HG03342 (cell line): ENCODE measurements at regions not wholly inside any gene's neighbourhood (a gene's known extent, or its start where the extent isn't known, plus 50 kb on each side); places are given as distances from the start of the nearest gene placed in this dataset.

ENCODE experiments used
- ATAC-seq: cut with Tn5 transposase; IDR thresholded peaks from one replicate; pipeline ENCODE4 v1.9.1; 2021; ENCODE audit warnings: mild to moderate bottlenecking, moderate library complexity; ENCODE audit not compliant: unreplicated experiment

DNA sequence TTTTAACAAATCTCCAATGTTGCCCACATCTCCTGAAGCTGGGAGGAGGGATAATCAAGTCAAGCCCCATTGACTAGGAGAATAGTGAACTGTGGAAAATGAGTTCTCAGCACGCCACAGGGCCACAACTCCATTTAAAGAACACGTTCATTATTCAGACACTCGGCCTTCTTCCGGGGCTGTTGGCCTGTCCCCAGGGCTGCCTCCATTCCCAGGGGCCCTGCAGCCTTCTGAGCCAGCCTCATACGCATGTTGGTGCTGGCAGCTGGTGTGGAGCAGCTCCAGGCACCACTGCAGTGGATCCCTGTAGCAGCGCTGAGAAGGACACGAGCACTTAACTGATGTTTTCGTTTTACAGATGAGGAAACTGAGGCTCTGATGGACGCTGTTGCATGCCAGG lies 87.5 kb upstream of the RCN1 start:
- no peak for ATAC-seq

DNA sequence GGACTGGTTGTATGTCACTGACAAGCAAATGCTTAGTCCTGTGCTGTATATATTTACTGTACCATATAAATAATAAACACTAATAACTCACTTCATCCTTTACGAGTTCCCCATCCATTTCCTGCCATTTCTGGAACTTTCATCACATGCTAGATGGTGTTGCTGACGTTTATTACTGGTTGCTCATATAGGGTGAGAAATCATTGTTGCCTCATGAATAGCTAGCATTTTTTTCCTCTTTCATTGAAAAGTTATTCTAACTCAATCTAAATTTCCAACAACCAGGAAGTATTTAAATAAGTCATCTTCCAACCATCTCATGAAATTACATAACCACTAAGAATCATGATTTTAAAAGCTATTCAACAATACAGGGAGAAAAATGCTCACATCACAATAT lies 88.6 kb upstream of the RCN1 start:
- ATAC-seq: no peak

DNA sequence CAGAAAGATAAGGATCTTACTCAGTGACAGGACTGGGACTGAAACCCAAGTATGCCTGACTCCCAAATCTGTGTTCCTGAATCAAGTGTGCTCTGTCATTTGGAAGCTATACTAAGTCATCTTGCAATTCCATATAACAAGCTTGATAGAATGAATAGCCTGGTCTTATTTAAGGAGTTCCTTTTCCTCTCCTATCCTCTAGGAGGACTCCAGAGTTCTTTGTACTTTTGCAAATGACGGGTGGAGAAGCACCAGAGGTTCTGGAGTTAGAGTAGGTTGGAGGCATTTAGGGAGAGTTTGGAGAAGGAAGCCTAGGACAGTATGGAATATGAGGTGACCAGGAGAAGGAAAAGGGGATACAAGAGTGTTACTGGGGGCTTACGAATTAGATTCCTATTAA lies 92.9 kb upstream of the RCN1 start:
- ATAC-seq: no peak

DNA sequence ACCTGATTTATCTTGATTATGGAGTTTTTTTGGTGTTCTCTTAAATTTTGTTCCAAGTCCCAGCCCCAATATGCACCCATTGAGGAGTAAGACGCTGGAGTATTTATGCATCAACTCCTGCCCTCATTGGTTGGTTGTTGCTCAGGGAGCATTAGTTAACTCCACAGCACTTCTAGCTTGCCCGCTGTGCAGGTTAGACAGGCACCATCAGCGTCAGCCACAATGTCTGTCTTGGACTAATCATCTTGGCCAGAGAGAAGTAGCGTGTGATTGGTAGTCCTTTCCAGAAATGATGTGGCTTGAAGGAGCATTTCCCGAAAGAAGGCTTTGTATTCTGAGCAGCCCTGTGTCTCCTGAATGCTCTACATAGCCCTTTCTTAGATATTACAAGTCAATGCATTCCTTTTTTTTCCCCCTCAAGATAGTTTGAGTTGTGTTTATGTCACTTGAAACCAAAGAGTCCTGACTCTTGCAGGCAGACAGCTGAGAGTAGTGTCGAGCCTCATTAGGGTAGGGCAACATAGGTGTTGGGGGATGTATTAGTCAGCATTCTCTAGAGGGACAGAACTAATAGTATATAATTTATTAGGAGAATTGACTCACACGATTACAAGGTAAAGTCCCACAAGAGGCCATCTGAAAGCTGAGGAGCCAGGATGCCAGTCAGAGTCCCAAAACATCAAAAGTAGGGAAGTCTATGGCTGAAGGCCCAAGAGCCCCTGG lies 94.6 kb upstream of the RCN1 start:
- no peak for ATAC-seq

DNA sequence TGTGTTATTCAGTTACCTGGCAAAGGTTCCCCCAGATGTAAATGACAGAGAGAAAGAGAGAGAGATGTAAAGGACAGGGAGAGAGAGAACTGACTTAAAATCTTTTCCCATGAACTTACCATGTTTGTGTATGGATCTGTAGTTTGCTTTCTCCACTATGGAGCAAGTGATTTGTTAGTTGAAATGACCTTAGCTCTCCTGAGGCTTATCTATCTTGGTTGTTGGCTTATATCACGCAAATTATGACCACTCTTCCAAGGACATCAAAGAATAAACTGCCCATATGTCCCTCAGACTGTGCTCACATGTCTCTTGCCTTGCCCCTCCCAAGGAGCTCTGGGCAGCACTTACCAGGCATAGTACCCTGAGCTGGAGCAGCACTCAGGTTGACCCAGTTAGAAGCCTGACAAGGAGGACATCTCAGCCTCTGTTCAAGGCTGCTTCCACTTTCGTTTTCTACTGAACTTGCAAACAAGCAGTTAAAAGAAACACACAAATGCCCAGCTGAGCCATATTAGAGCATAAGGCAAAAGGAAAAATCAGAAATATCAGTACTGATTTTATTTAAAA lies 95.3 kb upstream of the RCN1 start:
- ATAC-seq: peak; percentile 89

DNA sequence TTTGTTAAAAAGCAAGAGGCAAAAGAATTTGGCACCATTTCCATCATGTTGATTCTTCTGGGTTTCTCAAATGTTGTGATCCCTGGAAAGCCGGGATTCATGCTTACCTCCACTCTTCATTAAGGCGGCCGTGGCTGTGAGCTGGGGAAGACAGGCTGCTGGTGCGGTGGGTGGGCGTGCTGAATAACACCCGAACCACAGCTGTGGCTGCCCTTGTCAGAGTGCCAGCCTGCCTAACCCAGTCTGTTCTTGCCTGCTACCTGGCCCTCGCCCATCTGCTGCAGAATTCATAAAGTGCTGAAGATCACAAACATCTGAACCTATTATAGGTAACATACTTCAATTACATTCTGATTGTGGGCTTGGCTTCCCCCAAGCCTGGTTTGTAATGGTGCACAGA lies 95.8 kb upstream of the RCN1 start:
- no peak for ATAC-seq

DNA sequence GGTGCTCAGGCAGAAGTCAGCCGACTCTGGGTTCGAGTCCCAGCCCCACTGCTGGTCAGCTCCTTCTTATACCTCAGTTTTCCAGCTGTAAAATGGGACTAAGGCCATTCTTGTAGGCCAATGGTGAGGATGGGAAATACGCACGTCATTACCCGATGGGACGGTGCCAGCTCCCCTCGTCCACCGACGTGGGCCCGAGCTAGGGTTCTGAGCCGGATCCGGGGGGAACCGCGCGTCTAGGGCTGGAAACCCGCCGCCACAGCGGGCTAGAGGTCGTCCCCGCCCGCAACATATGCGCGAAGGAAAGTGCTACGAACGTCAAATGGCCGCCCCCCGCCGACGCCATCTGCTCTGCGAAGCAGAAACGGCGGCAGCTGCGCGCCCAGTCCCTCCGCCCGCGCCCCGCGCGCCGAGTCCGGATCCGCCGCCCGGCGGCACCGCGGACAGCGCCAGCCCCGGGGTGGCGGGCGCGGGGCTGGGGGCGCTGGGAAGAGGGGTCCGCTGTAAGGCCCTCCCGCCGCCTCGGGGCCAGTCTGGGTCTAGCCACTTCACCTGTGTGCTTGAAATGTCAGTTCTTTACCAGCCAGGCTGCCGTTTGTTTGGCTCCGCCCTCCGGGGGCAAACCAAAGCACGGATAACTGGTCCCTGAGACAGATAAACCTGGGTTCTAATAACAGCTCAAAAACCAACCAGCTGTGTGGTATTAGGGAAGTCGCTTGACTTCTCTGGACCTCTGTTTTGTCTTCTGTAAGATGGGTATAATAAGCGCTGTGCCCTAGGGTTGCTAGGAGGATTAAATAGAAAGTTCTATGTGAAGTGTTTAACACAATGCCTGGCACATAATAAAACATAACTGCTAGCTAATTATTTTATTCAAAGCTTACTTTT lies 103.5 kb upstream of the RCN1 start:
- no peak for ATAC-seq

DNA sequence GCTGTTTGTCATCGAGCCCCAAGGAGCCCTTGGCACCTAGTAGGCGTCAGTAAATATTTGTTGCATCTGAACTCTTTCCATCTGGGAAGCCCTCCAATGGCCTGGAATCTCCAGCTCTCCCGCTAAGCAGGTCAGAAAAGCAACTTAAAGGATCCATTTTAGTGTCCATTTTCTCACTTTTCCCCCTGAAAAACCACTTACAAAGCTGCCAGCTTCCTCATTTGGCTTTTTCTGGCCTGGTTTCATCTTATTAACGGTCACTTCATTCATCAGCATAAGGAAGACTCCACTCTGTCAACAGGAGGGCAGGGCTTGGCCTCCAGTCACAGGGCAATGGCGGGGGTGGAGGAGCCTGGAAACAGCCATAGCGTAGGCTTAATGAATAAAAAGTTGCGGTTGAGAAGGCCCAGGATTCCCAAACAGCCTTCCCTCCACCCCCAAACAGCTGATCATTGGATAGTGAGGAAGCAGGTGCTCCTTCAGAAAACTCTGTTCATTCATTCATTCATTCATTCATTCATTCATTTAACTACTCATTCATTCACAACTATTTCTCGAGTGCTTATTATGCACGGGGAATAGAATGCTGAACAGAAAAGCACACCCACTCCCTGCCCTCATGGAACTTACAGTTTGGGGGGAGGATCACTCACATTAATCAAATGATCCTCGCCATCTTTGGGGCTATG lies 104.5 kb upstream of the RCN1 start:
- no peak for ATAC-seq

DNA sequence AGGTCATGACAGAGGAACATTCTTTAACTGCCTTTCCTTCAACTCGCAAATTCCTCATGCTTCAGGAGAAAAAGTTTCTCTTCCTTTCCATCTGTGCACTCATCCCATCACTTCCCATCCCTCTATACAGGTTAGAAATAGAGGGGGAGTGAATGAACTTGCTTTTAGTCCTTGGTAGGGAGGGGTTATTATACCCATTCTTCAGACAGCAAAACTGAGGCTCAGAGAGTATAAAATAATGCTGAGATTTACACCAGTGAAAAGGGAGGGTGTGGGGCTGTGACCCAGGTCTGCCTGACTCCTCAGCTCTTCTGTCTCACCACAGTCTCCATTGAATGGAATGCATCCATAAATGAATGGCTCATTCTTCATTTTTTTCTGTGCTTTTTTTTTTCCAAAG lies 109.4 kb upstream of the RCN1 start:
- ATAC-seq: no peak

DNA sequence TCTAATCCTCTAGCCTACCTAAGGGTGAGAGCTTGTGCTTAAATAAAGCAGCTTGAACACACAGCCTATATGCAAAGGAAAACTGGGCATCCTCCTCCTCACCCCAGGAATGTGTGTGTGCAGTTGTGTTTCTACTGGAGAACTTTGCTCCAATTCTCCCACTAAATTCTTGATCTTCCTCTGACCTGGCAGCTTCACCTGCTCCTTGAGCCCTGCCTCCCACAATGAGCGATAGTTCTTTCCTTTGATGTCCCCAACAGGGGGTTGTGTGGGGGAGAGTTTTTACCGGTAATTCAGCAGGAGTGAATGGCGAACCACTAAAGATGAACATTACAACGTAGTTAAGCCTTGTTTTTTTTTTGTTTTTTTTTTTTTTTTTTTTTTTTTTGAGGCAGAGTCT lies 113.5 kb upstream of the RCN1 start:
- no peak for ATAC-seq

DNA sequence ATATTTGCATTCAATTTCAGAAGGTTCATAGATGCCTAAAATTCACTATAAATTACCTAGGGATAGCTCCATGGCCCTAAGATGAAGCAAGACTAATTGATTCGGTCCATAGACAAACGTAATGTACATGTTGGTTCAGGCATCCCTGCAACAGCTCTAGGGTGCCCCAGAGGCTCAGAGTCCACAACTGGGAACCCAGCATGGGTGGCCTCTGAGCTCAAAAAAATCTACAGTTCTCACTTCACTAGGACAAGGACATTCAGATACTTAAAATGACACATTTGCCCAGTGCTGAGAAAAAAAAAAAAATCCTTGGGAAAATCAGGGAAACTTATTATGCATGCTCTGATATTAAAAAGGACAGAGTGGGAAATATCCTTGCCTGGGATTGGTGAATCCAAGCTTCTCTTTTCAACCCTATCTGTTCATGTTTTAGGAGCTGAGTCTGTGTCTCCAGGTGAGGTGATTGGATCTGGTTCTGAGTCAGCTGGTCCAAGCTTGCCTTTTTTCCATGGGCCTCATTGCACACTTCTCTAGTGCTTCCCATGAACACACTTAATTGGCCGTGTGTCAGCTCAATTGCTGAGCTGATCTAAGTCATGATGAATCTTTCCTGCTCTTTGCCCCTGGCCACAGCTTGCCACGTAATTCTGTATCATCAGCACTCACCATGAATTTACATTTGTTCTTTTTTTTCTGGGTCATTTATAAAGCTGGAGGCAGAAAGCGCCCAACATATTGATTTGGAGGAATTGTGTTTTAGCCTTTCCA lies 116.3 kb upstream of the RCN1 start:
- ATAC-seq: no peak

DNA sequence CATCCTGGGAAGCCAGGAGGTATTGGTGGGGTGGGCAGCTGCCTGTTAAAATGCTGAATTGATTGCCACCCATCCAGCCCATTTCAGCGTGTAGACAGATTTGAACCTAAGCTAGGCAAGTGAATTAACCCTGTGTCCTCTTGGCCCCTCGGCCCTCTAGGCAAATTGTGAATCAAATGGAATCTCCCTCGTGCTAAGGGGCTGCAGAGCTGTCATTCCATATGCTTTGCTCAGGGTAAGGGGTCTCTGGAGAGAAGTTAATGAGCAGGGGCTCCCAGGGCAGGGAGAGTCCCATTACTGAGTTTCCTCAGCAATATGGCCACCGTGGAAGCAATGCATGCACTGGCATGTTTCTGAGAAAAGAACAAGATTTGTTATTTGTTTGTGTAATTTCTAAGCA lies 117.7 kb upstream of the RCN1 start:
- ATAC-seq: no peak

DNA sequence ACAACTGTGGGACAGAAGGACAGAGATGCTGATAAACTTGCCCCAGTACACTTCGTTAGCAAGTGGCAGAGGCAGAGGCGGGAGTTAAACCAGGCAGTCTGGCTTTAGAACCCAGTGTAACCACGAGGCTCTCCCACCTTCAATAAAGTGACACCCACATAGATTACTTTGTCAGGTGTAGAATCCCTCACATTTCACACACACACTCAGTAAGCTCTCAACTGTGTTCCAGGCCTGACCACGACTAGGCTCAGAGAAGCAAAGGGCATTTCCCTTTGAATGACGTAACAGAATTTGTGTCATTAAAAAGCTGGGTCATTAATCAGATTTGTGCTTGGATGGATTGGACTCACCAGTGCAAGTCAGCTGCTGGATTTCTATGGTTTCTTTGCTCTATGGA lies 118.3 kb upstream of the RCN1 start:
- ATAC-seq: no peak

DNA sequence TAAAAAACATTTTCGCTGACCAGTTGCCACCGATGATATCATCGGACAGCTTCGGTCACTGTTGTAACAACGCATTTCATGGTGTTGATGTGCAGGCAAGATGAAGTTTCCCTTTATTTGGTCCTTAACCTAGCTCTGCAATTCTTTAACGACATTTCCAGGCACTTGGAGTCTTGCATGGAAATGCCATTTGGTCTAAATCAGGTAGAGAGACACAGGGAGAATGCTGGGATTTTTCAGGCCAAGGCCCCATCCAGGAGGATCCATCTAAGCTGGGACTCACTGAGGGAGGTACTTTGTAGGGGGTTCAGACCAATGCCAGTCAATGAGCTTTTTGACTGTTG lies 121.5 kb upstream of the RCN1 start:
- ATAC-seq: no peak

DNA sequence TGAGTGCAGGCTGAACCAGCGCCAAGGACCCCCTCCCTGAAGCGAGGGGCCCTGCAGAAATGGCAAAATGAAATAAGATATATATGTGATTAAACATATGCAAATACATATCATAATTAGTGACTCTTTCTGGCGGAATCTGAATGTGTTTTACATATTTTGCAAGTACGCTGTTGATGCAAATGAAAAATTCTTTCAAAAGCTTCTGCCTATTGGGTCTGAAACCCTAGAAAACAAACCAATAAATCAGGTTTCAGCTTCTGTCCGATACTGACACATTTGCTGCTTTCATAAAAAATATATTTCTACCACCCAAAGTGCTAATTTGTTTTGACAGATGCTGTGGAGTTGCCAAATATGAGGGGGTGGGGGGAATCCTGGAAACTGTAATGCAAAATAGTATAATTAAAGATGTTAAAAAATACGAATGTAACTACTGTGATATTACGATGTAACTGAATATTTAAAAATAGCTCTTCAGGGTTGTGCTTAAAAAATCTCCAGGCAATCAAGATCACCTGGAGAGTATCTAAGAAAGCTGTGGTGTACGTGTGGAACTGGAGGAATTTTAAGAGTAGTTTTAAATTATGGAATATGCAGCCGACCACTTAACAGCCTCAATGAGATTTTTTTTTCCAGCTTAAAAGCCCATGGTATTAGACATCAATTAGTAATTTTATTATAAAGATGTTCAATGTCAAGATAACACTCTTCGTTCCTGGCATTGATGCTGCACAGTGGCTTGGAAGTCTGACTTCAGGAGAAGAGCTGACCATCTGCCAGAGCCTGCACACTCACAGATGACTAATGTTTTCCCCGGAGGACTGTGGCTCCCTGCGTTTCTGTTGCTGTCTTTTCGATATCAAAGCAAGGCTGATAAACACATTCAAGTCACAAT lies 122.2 kb upstream of the RCN1 start:
- no peak for ATAC-seq

DNA sequence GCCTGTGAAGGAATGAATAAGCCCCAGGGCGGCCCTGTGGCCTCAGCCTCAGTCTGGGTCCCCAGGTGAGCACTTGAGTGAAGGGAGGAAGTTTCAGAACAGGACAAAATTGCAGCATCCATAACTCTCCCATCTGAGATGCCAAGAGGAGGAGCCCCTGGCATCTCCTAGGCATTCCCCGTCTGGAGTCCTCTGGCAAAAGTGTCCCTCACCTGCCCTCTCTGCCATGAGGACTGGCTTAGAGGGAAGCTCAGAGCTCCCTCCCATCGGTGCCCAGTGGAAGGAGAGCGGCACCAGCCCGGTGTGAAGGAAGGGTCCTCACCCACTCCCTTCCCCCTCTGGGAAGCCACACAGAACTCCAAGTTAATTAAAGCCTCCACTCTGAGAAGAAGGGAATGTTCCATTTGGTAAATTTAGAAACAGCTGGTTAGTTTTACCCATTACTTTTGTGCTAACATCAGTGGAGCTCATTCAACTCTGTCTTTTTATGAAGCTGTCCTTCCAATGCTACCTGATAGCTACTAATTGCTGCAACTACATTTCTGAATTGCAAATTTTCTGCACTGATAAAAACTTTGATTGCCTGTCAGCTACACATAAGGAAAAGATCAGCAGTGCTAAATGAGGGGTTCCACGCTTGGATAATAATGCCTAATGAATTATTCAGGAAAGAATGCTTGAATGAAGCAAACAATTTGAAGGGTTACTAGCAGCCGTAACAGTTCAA lies 123.3 kb upstream of the RCN1 start:
- no peak for ATAC-seq

DNA sequence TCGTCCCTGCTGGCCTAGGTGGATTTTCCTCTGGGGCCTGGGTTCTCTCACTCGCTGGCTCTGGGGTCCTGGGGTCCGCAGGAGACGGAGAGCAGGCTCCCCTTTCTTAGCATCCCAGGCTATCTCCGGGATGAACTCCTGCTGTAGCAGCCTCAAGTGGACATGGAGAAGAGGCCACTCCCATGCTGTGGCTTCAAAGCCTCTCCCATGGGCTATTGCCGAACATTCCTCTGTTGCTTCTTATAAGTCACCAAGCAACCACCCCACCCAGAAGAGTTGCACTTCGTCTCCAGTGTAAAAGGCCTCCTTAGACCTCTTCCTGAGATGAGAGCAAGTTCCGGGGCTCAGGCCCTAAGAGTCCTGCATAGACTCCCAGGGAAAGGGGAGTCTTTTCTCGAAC lies 124.0 kb upstream of the RCN1 start:
- ATAC-seq: no peak

DNA sequence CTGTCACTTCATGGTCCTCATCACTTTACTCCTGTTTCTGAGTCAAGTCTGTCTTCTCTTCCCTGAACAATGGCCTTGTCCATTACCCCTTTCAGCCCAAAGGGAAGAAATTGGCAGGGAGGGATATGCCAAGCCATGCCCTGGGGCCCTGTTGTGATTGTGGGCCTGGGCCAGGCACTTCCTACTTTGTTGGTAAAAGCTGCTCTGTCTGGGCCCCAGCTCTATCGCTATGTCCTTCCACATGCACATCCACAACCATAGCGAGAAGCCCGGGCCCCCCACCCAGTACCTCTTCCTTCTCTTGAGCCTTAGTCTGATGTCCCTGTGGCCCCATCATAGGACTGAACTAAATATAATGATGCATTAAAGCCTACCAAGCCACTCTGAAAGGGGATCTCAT lies 126.7 kb upstream of the RCN1 start:
- ATAC-seq: no peak

DNA sequence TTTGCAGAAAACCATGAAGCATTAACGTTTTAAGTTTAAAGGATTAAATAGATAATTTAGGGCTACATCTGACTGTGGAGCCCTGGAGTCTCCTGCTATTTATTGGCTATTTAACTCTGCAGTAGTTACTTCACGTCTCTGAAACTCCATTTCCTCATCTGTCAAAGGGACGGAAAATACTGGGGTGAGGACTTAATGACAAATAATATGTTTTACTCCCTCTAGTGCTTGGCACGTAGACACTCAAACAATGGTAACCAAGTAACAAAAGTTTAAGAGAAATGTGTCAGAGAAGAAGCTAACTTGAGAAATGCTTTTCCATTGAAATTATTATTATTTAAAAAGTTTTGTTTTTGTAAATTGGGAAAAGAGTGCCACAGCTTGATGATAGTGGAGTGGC lies 130.7 kb upstream of the RCN1 start:
- no peak for ATAC-seq
